Erythroblast (primary cell): ENCODE measurements at regions not wholly inside any gene's neighbourhood (a gene's known extent, or its start where the extent isn't known, plus 50 kb on each side); places are given as distances from the start of the nearest gene placed in this dataset.

ENCODE experiments used
- GATA1 ChIP-seq: IDR thresholded peaks from 2 replicates; pipeline ENCODE4 v1.6.1; 2011; ENCODE audit warnings: low read depth, mild to moderate bottlenecking, control low read depth, low read length, moderate library complexity
- POLR2A ChIP-seq: IDR thresholded peaks from 2 replicates; pipeline ENCODE4 v1.6.1; 2011; ENCODE audit warnings: mild to moderate bottlenecking, low read length

- TF ChIP-seq POLR2A = no peak
- no peak for TF ChIP-seq GATA1
These were observed 160.1 kb downstream of the ARRDC4 start for GRCh38 chr15:98120561-98120960.
